NCI-H2227 (cell line): ENCODE measurements at regions not wholly inside any gene's neighbourhood (a gene's known extent, or its start where the extent isn't known, plus 50 kb on each side); places are given as distances from the start of the nearest gene placed in this dataset.
"Not testable (repeated sequence)": the region's sequence is repeated elsewhere in the genome, so short reads cannot be mapped to it uniquely, and the experiment has no call there.

Experiments used
- DNase-seq: peaks from one replicate; lab custom pipeline; 2025; ENCODE audit not compliant: unreplicated experiment; lab: John Stamatoyannopoulos, UW

- no peak for DNase-seq
Measured at GRCh38 chr13:38415233-38415632, 65.6 kb downstream of the UFM1 start.

- DNase-seq, result no peak
Measured at GRCh38 chr13:38417241-38417640, 67.6 kb downstream of the UFM1 start.

GRCh38 chr13:38417727-38418126 is 68.1 kb downstream of the UFM1 start:
- DNase-seq, result no peak

- no peak for DNase-seq
Measured at GRCh38 chr13:38418286-38418685, 68.6 kb downstream of the UFM1 start.

- DNase-seq, result no peak
Measured at GRCh38 chr13:38419312-38419873, 69.7 kb downstream of the UFM1 start.

GRCh38 chr13:38421590-38422560 is 72.2 kb downstream of the UFM1 start:
- DNase-seq, result no peak

GRCh38 chr13:38429916-38430315 is 80.3 kb downstream of the UFM1 start:
- DNase-seq, result no peak

- no peak for DNase-seq
Measured at GRCh38 chr13:38430796-38431195, 81.1 kb downstream of the UFM1 start.

- no peak for DNase-seq
Measured at GRCh38 chr13:38440666-38441065, 91.0 kb downstream of the UFM1 start.

- DNase-seq, result no peak
Measured at GRCh38 chr13:38444904-38445303, 95.3 kb downstream of the UFM1 start.

- no peak for DNase-seq
Measured at GRCh38 chr13:38452656-38453055, 103.0 kb downstream of the UFM1 start.

GRCh38 chr13:38462605-38463004 is 113.0 kb downstream of the UFM1 start:
- DNase-seq, result no peak

- no peak for DNase-seq
Measured at GRCh38 chr13:38463048-38463447, 113.4 kb downstream of the UFM1 start.

- not testable (repeated sequence) for DNase-seq
Measured at GRCh38 chr13:38472411-38472810, 122.8 kb downstream of the UFM1 start.

GRCh38 chr13:38473305-38473704 is 123.7 kb downstream of the UFM1 start:
- DNase-seq, result no peak

- DNase-seq, result no peak
Measured at GRCh38 chr13:38477676-38478075, 128.0 kb downstream of the UFM1 start.

GRCh38 chr13:38483623-38484022 is 134.0 kb downstream of the UFM1 start:
- no peak for DNase-seq

GRCh38 chr13:38490657-38491056 is 141.0 kb downstream of the UFM1 start:
- no peak for DNase-seq

- DNase-seq, result no peak
Measured at GRCh38 chr13:38494445-38494844, 144.8 kb downstream of the UFM1 start.

- DNase-seq, result no peak
Measured at GRCh38 chr13:38496917-38497316, 147.3 kb downstream of the UFM1 start.

- no peak for DNase-seq
Measured at GRCh38 chr13:38498271-38498670, 148.6 kb downstream of the UFM1 start.

- no peak for DNase-seq
Measured at GRCh38 chr13:38514575-38514974, 164.9 kb downstream of the UFM1 start.
